ENCODE measurements at regions not wholly inside any gene's neighbourhood (a gene's known extent, or its start where the extent isn't known, plus 50 kb on each side); places are given as distances from the start of the nearest gene placed in this dataset.
"Not testable (repeated sequence)": the region's sequence is repeated elsewhere in the genome, so short reads cannot be mapped to it uniquely, and the experiment has no call there.

GRCh38 chr5:9852671-9853070, 222.5 kb upstream of the TAS2R1 start:
- DNase-seq = no peak

- no peak for DNase-seq
Measured at GRCh38 chr5:9851458-9851857, 221.3 kb upstream of the TAS2R1 start.

- no peak for DNase-seq
Measured at GRCh38 chr5:9850456-9850855, 220.3 kb upstream of the TAS2R1 start.

GRCh38 chr5:9847631-9848030, 217.5 kb upstream of the TAS2R1 start:
- DNase-seq = no peak

GRCh38 chr5:9845185-9845584, 215.0 kb upstream of the TAS2R1 start:
- no peak for DNase-seq

- DNase-seq = no peak
Measured at GRCh38 chr5:9841516-9842170, 211.5 kb upstream of the TAS2R1 start.

GRCh38 chr5:9838916-9839315, 208.8 kb upstream of the TAS2R1 start:
- DNase-seq = no peak

GRCh38 chr5:9834871-9835770, 205.0 kb upstream of the TAS2R1 start:
- no peak for DNase-seq

- DNase-seq = no peak
Measured at GRCh38 chr5:9833871-9834270, 203.7 kb upstream of the TAS2R1 start.

GRCh38 chr5:9832921-9833320, 202.8 kb upstream of the TAS2R1 start:
- no peak for DNase-seq

- DNase-seq = no peak
Measured at GRCh38 chr5:9831823-9832222, 201.7 kb upstream of the TAS2R1 start.

GRCh38 chr5:9830184-9830583, 200.0 kb upstream of the TAS2R1 start:
- DNase-seq = no peak

GRCh38 chr5:9829621-9830020, 199.5 kb upstream of the TAS2R1 start:
- DNase-seq = no peak

- peak; percentile 45 for DNase-seq
Measured at GRCh38 chr5:9820691-9821449, 190.7 kb upstream of the TAS2R1 start.

- DNase-seq = no peak
Measured at GRCh38 chr5:9818340-9818845, 188.2 kb upstream of the TAS2R1 start.

GRCh38 chr5:9817819-9818218, 187.7 kb upstream of the TAS2R1 start:
- no peak for DNase-seq

- DNase-seq = no peak
Measured at GRCh38 chr5:9815051-9815450, 184.9 kb upstream of the TAS2R1 start.

- no peak for DNase-seq
Measured at GRCh38 chr5:9813305-9813704, 183.2 kb upstream of the TAS2R1 start.

- not testable (repeated sequence) for DNase-seq
Measured at GRCh38 chr5:9807366-9807765, 177.2 kb upstream of the TAS2R1 start.

GRCh38 chr5:9801908-9802307, 171.8 kb upstream of the TAS2R1 start:
- DNase-seq = no peak

GRCh38 chr5:9799606-9800005, 169.5 kb upstream of the TAS2R1 start:
- DNase-seq = no peak

- DNase-seq = no peak
Measured at GRCh38 chr5:9790276-9790675, 160.1 kb upstream of the TAS2R1 start.

Data from muscle of arm (tissue), 1 donor.